Adrenal gland (tissue), 9 donors: ENCODE measurements at regions not wholly inside any gene's neighbourhood (a gene's known extent, or its start where the extent isn't known, plus 50 kb on each side); places are given as distances from the start of the nearest gene placed in this dataset.

Experiments used
- DNase-seq, 7 donors: peaks; one replicate each; pipeline ENCODE4 v3.0.0-alpha.2; 2019 to 2020
- H3K27ac ChIP-seq, 5 donors: fragments of 200-600 bp; sonication (generic) in 4 of 5; 1 replicate in 3 of 5; 2 replicates in 2 of 5; pipeline versions ENCODE4 v1.5.1 to v1.8.0; 2016 to 2020; ENCODE audit warnings: mild to moderate bottlenecking in 1 of 5
- H3K27me3 ChIP-seq: fragments of 200-600 bp; 2 replicates; pipeline ENCODE4 v1.8.0; 2021
- H3K36me3 ChIP-seq, 2 donors: fragments of 200-600 bp; replicated peaks in 1 of 2; 1 replicate in 1 of 2; 2 replicates in 1 of 2; pipeline versions ENCODE4 v1.5.1 to v1.8.0; 2018 to 2022
- H3K4me1 ChIP-seq, 2 donors: fragments of 200-600 bp; replicated peaks in 1 of 2; 1 replicate in 1 of 2; 2 replicates in 1 of 2; pipeline versions ENCODE4 v1.5.1 to v1.8.0; 2018 to 2021
- H3K4me3 ChIP-seq, 4 donors: fragments of 200-600 bp; sonication (generic) in 3 of 4; one replicate each; pipeline ENCODE4 v1.5.1; 2016 to 2018
- H3K9me3 ChIP-seq, 3 donors: fragments of 200-600 bp; sonication (generic) in 1 of 3; replicated peaks in 1 of 3; 1 replicate in 2 of 3; 2 replicates in 1 of 3; pipeline versions ENCODE4 v1.5.1 to v1.8.0; 2016 to 2021
- CTCF ChIP-seq, 6 experiments: fragments of 450-650 bp in 4 of 6; fragments of 200-600 bp in 2 of 6; sonication (generic) in 1 of 6; IDR thresholded peaks; 1 replicate in 5 of 6; 2 replicates in 1 of 6; pipeline versions ENCODE4 v1.5.1 to v1.8.0; 2016 to 2021; ENCODE audit warnings: antibody characterized with exemption in 6 of 6, mild to moderate bottlenecking in 2 of 6, moderate library complexity in 1 of 6
- POLR2A ChIP-seq, 2 donors: fragments of 450-650 bp; IDR thresholded peaks; one replicate each; pipeline ENCODE4 v1.6.1; 2017; ENCODE audit warnings: antibody characterized with exemption in 2 of 2, mild to moderate bottlenecking in 2 of 2, moderate library complexity in 1 of 2
- WGBS, 4 donors: extraction: QIAGEN DNeasy Blood & Tissue Kit in 2 of 4; methylation state at CpG; one replicate each; pipeline versions ENCODE4 v1.1.5 to v1.1.7; 2013 to 2017; 5-methylcytosine and 5-hydroxymethylcytosine counted together
- intact Hi-C, 2 donors: fragments of 100-400 bp; cut with DNase I; formaldehyde crosslinking; loops; one replicate each; pipeline versions ENCODE4 v1.14.1 to v1.15.0; 2022 to 2023
- donor health status: healthy with polysubstance abuse.
- donor health status: Bipolar disorder and iron deficiency.
- donor health status: DM: yes; HTN: yes; CAD: no.
- donor health status: DM: no; HTN: no; CAD: no.
- donor health status: DM: no; HTN: no; CAD: no.

DNA sequence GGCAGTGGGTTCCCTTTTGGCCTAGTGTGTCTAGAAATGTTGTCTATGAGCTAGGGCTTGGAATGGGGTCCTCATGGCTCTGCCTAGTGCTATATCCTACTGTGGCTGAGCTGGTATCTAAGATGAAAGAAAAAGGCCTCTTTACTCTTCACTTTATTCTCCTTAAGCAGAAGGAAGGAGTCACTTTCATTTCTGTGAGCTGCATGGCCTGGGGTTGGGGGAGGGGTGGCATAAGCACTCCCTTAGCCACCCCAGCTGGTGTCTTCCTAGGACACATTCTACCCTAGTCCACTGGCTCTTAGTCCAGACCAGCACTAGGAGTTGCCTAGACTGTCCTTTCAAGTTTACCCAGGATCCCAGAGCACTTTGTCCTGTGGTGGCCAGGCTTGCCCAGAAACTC is 1148.9 kb upstream of the CNTN5 start:
- no peak overlapping the region for H3K27ac ChIP-seq
- H3K36me3 ChIP-seq: no peaks in the 10 kb centered on the region
- H3K4me1 ChIP-seq: no peaks in the 10 kb centered on the region
- TF ChIP-seq CTCF (IDR thresholded peaks at IDR 0.05): no peak
- TF ChIP-seq POLR2A (IDR thresholded peaks at IDR 0.05): no peak
- intact Hi-C loops: no loop called here
- H3K9me3 ChIP-seq: no peaks in the 10 kb centered on the region
- no peaks in the 10 kb centered on the region for H3K27me3 ChIP-seq
- no peak overlapping the region for H3K4me3 ChIP-seq
- DNase-seq: no peak

DNA sequence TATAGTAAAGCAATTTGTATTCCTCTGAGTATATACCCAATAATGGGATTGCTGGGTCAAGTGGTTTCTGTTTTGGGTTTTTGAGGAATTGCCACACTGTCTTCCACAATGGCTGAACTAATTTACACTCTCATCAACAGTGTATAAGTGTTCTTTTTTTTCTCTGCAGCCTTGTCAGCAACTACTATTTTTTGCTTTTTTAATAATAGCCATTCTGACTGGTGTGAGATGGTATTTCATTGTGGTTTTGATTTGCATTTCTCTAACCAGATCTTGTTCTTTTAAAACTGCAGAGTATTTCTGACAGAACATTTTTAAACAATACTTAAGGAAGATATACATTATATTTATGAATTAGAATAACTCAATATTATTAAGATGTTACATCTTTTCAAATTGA is 1140.5 kb upstream of the CNTN5 start:
- Histone ChIP-seq H3K27me3 (no peaks in the 10 kb centered on the region), H3K4me1 (no peaks in the 10 kb centered on the region), H3K36me3 (no peaks in the 10 kb centered on the region), H3K4me3 (no peak overlapping the region), H3K27ac (no peak overlapping the region), H3K9me3 (no peaks in the 10 kb centered on the region)
- TF ChIP-seq CTCF (IDR thresholded peaks at IDR 0.05) (no peak), POLR2A (IDR thresholded peaks at IDR 0.05) (no peak)
- intact Hi-C loops: no loop called here
- no peak for DNase-seq

- H3K27me3 ChIP-seq: no peaks in the 10 kb centered on the region
- H3K27ac ChIP-seq: no peak overlapping the region
- DNase-seq: no peak
- intact Hi-C loops: no loop called here
- TF ChIP-seq POLR2A (IDR thresholded peaks at IDR 0.05) (no peak), CTCF (IDR thresholded peaks at IDR 0.05) (no peak)
- no peak overlapping the region for H3K4me3 ChIP-seq
- H3K36me3 ChIP-seq: no peaks in the 10 kb centered on the region
- no peaks in the 10 kb centered on the region for H3K4me1 ChIP-seq
- H3K9me3 ChIP-seq: no peaks in the 10 kb centered on the region
- 87 to 93% (median 89%) methylated on average over 2 of the region's 2 CpGs for WGBS, 4 donors
Observed at GRCh38 chr11:97883086-97883485, 1137.7 kb upstream of the CNTN5 start.

GRCh38 chr11:97888641-97889040 is 1132.1 kb upstream of the CNTN5 start:
- WGBS, 4 donors: 84 to 92% (median 89%) methylated on average over 2 of the region's 2 CpGs
- intact Hi-C loops: no loop called here
- no peak for TF ChIP-seq POLR2A (IDR thresholded peaks at IDR 0.05)
- TF ChIP-seq CTCF (IDR thresholded peaks at IDR 0.05): no peak

More at GRCh38 chr11:97888641-97889040, 1132.1 kb upstream of the CNTN5 start:
- DNase-seq: no peak
- no peak overlapping the region for H3K4me3 ChIP-seq
- H3K9me3 ChIP-seq: no peaks in the 10 kb centered on the region
- H3K27ac ChIP-seq: no peak overlapping the region
- no peaks in the 10 kb centered on the region for H3K27me3 ChIP-seq
- H3K4me1 ChIP-seq: no peaks in the 10 kb centered on the region
- no peaks in the 10 kb centered on the region for H3K36me3 ChIP-seq
